ENCODE measurements at regions not wholly inside any gene's neighbourhood (a gene's known extent, or its start where the extent isn't known, plus 50 kb on each side); places are given as distances from the start of the nearest gene placed in this dataset.

GRCh38 chr10:28928484-28928883 lies 251.2 kb downstream of the BAMBI start:
- peaks cover 0 to 15% of the 10 kb centered on the region in 2 donors for H3K27me3 ChIP-seq (ENCODE audit: control insufficient read depth in 2 of 2, insufficient read depth in 2 of 2, low read length in 2 of 2)
- H3K4me3 Mint-ChIP-seq = no peak overlapping the region
- no peak overlapping the region for H3K9ac ChIP-seq (ENCODE audit: insufficient read depth, low read length, poor library complexity, severe bottlenecking)
- H3K4me1 ChIP-seq (ENCODE audit: control insufficient read depth in 1 of 2, insufficient read depth in 2 of 2, low read length in 2 of 2) = no peaks in the 10 kb centered on the region
- H3K9me3 ChIP-seq (replicated peaks in 1 of 2; ENCODE audit: control insufficient read depth in 1 of 2, insufficient read depth in 1 of 2, low read length in 2 of 2) = peaks cover 0 to under 1% of the 10 kb centered on the region in 2 donors
- no peak overlapping the region for H2AFZ ChIP-seq (ENCODE audit: insufficient read depth, low read depth, low read length, poor library complexity, severe bottlenecking)
- peaks cover 0 to 5% (median 0%) of the 10 kb centered on the region in 7 donors for H3K9me3 Mint-ChIP-seq
- H3K4me2 ChIP-seq (replicated peaks; ENCODE audit: extremely low read depth, low read length, poor library complexity, severe bottlenecking) = no peak overlapping the region
- no peaks in the 10 kb centered on the region for H3K36me3 ChIP-seq (replicated peaks in 1 of 2; ENCODE audit: control insufficient read depth in 1 of 2, insufficient read depth in 2 of 2, low read length in 2 of 2)
- DNase-seq = no peak
- no peaks in the 10 kb centered on the region for H3K4me1 Mint-ChIP-seq
- H4K20me1 ChIP-seq (ENCODE audit: insufficient read depth, low read length) = no peaks in the 10 kb centered on the region
- H3K36me3 Mint-ChIP-seq = no peaks in the 10 kb centered on the region
- no peaks in the 10 kb centered on the region for H3K79me2 ChIP-seq (ENCODE audit: insufficient read depth, low read length)
- H3K27ac Mint-ChIP-seq = no peak overlapping the region
- no peak overlapping the region for H3K4me3 ChIP-seq (replicated peaks in 1 of 3; ENCODE audit: low read depth in 2 of 3, low read length in 3 of 3)
- no peak overlapping the region for H3K27ac ChIP-seq (ENCODE audit: low read depth in 1 of 2, low read length in 2 of 2)
- intact Hi-C loops (cut with micrococcal nuclease) = no loop called here
- no peak for TF ChIP-seq CTCF (IDR thresholded peaks at IDR 0.05)
- 50% methylated on average over 1 of the region's 2 CpGs for WGBS (ENCODE audit: insufficient coverage)
- H3K27me3 Mint-ChIP-seq (ENCODE audit: low read depth in 3 of 3) = peaks cover 14 to 30% (median 29%) of the 10 kb centered on the region in 3 donors

- no peaks in the 10 kb centered on the region for H3K4me1 ChIP-seq (ENCODE audit: control insufficient read depth in 1 of 2, insufficient read depth in 2 of 2, low read length in 2 of 2)
- intact Hi-C loops (cut with micrococcal nuclease) = no loop called here
- Mint-ChIP-seq H3K27me3 (ENCODE audit: low read depth in 3 of 3) (peaks cover 11 to 17% (median 16%) of the 10 kb centered on the region in 3 donors), H3K36me3 (no peaks in the 10 kb centered on the region), H3K27ac (no peak overlapping the region), H3K4me1 (no peaks in the 10 kb centered on the region), H3K4me3 (no peak overlapping the region), H3K9me3 (peaks cover 0 to 11% (median 8%) of the 10 kb centered on the region in 7 donors)
- H3K9ac ChIP-seq (ENCODE audit: insufficient read depth, low read length, poor library complexity, severe bottlenecking) = no peak overlapping the region
- H3K9me3 ChIP-seq (replicated peaks in 1 of 2; ENCODE audit: control insufficient read depth in 1 of 2, insufficient read depth in 1 of 2, low read length in 2 of 2) = peaks cover 0 to 7% of the 10 kb centered on the region in 2 donors
- no peaks in the 10 kb centered on the region for H3K36me3 ChIP-seq (replicated peaks in 1 of 2; ENCODE audit: control insufficient read depth in 1 of 2, insufficient read depth in 2 of 2, low read length in 2 of 2)
- WGBS (ENCODE audit: insufficient coverage) = 100% methylated on average over 1 of the region's 3 CpGs
- peaks cover 0 to 9% of the 10 kb centered on the region in 2 donors for H3K27me3 ChIP-seq (ENCODE audit: control insufficient read depth in 2 of 2, insufficient read depth in 2 of 2, low read length in 2 of 2)
- H3K4me2 ChIP-seq (replicated peaks; ENCODE audit: extremely low read depth, low read length, poor library complexity, severe bottlenecking) = no peak overlapping the region
- H3K4me3 ChIP-seq (replicated peaks in 1 of 3; ENCODE audit: low read depth in 2 of 3, low read length in 3 of 3) = no peak overlapping the region
- H4K20me1 ChIP-seq (ENCODE audit: insufficient read depth, low read length) = no peaks in the 10 kb centered on the region
- TF ChIP-seq CTCF (IDR thresholded peaks at IDR 0.05) = no peak
- no peak overlapping the region for H3K27ac ChIP-seq (ENCODE audit: low read depth in 1 of 2, low read length in 2 of 2)
- DNase-seq = no peak
- H3K79me2 ChIP-seq (ENCODE audit: insufficient read depth, low read length) = no peaks in the 10 kb centered on the region
- no peak overlapping the region for H2AFZ ChIP-seq (ENCODE audit: insufficient read depth, low read depth, low read length, poor library complexity, severe bottlenecking)
Measured at GRCh38 chr10:28929942-28930341, 252.6 kb downstream of the BAMBI start.
